ENCODE measurements at regions not wholly inside any gene's neighbourhood (a gene's known extent, or its start where the extent isn't known, plus 50 kb on each side); places are given as distances from the start of the nearest gene placed in this dataset.

GRCh38 chr5:111645303-111645838 is 111.6 kb downstream of the NREP start:
- no peak for TF ChIP-seq GATA3 (IDR thresholded peaks at IDR 0.05; ENCODE audit: low read depth, low read length)

DNA sequence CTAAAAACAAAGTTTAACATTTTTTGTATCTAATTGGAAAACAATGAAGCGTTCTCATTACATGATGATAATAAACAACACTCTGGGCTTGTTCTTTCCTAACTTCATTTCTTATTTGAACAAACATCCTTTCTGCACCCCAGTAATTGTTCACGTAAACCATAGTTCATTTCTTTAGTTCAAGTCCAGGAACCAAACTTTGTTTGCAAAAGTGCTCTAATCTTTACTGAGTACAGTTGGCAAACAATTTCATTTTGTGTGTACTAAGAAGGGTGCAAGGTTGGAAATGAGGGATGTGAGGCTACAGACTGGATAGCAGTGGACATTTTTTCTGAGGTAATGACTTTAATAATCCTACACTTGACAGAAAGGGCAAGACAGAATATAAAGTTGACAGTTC is 113.5 kb downstream of the NREP start:
- no peak for TF ChIP-seq GATA3 (IDR thresholded peaks at IDR 0.05; ENCODE audit: low read depth, low read length)
- no peak for TF ChIP-seq GATA2 (IDR thresholded peaks at IDR 0.05; ENCODE audit: low read depth, low read length)

DNA sequence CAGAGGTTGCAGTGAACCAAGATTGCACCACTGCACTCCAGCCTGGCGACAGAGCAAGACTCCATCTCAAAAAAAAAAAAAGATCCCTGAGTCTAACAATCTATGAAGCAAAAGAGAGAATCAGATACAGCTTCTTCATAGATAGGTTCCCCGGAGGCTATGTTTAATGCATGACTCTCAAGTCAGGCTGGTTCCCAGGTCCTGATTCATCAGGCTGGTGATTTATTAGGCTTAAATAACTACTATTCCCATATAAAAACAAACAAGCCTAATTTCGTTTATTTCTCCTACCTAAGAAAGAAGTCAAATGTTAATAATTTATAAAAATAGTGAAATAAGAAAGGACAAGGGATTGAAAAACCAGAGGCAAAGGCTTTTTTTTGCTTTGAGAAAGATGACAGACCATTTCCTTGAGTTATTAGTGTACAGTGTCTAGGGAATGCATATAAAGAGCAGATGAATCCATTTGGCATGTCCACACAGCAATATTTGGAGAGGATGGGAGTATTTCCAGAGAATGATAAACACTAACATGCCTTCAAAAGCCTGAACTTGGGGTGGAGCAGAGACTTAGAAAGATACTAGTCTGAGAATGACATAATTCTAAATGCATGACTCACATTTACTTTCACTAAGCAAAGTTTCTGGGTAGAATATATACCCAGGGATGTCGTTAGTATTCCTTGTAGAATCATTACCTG is 115.3 kb downstream of the NREP start:
- TF ChIP-seq GATA2 (IDR thresholded peaks at IDR 0.05; ENCODE audit: low read depth, low read length): no peak
- no peak for TF ChIP-seq GATA3 (IDR thresholded peaks at IDR 0.05; ENCODE audit: low read depth, low read length)

DNA sequence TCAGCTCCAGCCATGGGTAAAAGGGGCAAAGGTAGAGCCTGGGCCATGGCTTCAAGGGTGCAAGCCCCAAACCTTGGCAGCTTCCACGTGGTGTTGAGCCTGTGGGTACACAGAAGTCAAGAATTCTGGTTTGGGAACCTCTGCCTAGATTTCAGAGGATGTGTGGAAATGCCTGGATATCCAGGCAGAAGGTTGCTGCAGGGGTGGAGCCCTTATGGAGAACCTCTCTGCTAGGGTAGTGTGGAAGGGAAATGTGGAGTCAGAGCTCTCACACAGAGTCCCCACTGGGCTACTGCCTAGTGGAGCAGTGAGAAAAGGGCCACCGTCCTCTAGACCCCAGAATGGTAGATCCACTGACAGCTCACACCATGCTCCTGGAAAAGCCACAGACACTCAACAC is 117.1 kb downstream of the NREP start:
- TF ChIP-seq GATA3 (IDR thresholded peaks at IDR 0.05; ENCODE audit: low read depth, low read length): no peak

GRCh38 chr5:111636736-111637135 is 120.3 kb downstream of the NREP start:
- no peak for TF ChIP-seq GATA3 (IDR thresholded peaks at IDR 0.05; ENCODE audit: low read depth, low read length)
- TF ChIP-seq GATA2 (IDR thresholded peaks at IDR 0.05; ENCODE audit: low read depth, low read length): no peak

GRCh38 chr5:111635916-111636570 is 121.0 kb downstream of the NREP start:
- TF ChIP-seq GATA2 (IDR thresholded peaks at IDR 0.05; ENCODE audit: low read depth, low read length): no peak
- no peak for TF ChIP-seq GATA3 (IDR thresholded peaks at IDR 0.05; ENCODE audit: low read depth, low read length)

DNA sequence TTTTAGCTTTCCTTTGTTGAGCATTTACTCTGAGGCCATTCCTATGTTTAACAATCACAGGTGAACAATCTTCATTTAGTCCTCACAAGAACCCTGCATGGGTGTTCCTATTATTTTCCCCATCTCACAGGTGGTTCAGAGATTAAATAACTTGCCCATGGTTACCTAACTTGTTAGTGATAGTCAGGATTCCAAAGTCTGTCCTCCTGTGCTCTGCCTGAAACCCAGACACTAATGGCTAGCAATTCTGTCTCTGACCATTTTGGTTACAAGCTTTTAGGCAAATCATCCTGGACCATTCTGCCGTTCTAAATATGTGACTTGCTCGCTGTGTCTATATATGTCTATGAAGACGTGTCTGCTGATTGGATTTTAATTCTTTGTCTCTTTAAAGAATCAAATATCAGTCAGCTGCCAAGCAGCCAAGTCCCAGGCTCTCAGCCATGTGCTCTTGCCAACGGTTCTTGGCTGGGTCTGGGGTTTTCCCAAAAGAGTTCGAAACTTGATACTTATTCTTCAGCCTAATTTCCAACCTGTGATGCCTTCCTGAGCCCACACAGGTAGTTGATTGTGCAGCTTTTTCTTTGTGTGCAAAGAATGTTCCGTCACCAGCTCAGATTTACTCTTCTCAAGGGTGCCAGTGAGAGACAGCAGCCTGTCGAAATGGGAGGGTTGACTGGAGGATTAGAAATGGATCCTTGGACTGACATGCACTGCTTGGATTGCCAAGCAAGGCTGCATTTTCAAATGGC is 121.7 kb downstream of the NREP start:
- TF ChIP-seq GATA2 (IDR thresholded peaks at IDR 0.05; ENCODE audit: low read depth, low read length): no peak
- TF ChIP-seq GATA3 (IDR thresholded peaks at IDR 0.05; ENCODE audit: low read depth, low read length): no peak

DNA sequence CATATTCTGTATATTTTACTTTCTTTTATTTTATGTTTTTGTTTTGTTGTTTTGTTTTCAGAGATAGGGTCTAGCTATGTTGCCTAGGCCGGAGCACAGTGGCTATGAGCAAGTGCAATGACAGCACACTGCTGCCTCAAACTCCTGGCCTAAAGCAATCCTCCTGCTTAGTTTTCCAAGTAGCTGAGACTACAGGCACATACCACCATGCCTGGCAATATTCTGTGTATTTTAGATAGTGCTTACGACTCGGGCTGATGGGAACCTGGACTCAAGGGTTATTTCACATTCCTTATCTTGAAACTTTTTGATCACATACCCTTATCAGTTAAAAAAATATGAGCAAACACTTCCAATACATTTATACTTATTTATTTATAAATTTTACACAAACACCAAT is 119.0 kb upstream of the STARD4 start:
- no peak for TF ChIP-seq GATA3 (IDR thresholded peaks at IDR 0.05; ENCODE audit: low read depth, low read length)
- no peak for TF ChIP-seq GATA2 (IDR thresholded peaks at IDR 0.05; ENCODE audit: low read depth, low read length)

DNA sequence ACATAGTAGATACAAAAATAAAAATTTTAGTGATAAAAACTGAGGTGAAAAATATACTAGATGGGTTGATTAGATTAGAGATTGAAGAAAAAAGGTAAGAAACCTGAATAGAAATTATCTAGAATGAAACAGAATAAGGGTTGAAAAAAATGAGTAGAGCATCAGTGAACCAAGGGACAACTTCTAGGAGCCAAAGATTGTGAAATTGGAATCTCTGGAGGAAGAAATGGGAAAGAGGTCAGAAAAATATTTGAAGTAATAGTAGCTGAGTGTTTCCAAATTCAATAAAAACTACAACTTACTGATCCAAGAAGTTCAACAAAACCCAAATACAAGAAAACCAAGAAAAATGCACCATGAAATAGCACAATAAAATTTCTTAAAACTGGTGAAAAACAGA is 116.6 kb upstream of the STARD4 start:
- TF ChIP-seq GATA3 (IDR thresholded peaks at IDR 0.05; ENCODE audit: low read depth, low read length) (no peak), GATA2 (IDR thresholded peaks at IDR 0.05; ENCODE audit: low read depth, low read length) (no peak)

DNA sequence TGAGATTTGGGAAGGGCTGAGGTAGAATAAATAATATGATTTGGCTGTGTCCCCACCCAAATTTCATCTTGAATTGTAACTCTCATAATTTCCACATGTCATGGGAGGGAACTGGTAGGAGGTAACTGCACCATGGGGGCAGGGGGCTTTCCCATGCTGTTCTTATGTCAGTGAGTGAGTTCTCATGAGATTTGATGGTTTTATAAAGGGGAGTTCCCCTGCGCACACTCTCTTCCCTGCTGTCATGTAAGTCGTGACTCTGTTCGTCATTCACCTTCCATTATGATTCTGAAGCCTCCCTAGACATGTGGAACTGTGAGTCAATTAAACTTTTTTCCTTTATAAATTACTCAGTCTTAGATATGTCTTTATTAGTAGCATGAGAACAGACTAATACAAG is 115.5 kb upstream of the STARD4 start:
- TF ChIP-seq GATA3 (IDR thresholded peaks at IDR 0.05; ENCODE audit: low read depth, low read length) (no peak), GATA2 (IDR thresholded peaks at IDR 0.05; ENCODE audit: low read depth, low read length) (no peak)

GRCh38 chr5:111626473-111627148 is 114.3 kb upstream of the STARD4 start:
- no peak for TF ChIP-seq GATA2 (IDR thresholded peaks at IDR 0.05; ENCODE audit: low read depth, low read length)
- no peak for TF ChIP-seq GATA3 (IDR thresholded peaks at IDR 0.05; ENCODE audit: low read depth, low read length)

DNA sequence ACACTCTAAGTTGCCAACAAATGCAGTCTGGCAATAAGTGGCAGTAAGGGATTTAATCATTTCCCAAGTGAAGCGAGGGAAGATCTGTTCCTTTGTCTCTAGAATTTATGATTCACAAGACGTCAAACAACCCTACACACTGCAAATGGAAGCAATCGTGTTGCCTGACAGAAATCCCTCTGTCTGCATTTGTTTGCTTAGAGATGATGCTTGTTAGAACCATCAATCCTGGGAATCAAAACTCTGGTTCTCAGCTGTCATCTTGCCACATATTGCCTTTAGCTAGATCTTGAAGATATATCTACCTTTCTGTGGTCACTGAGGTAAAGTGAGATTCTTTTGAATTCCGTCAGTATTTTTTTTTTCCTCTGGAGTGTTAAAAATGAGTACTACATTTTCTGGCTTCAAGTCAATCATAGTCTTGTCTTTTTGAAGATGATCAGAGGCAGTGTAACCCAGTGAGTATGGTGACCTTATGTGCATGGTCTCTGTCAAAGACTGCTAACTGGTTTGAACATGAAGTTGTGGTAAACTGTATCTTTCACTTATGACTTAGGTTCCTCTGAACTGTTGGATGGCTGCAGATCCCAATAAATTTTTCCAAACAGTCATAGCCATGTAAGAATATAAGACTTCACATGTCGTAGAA is 106.4 kb upstream of the STARD4 start:
- TF ChIP-seq GATA3 (IDR thresholded peaks at IDR 0.05; ENCODE audit: low read depth, low read length) (no peak), GATA2 (IDR thresholded peaks at IDR 0.05; ENCODE audit: low read depth, low read length) (no peak)

GRCh38 chr5:111615054-111615453 is 102.7 kb upstream of the STARD4 start:
- TF ChIP-seq GATA3 (IDR thresholded peaks at IDR 0.05; ENCODE audit: low read depth, low read length) (no peak), GATA2 (IDR thresholded peaks at IDR 0.05; ENCODE audit: low read depth, low read length) (no peak)

GRCh38 chr5:111606194-111606593 is 93.9 kb upstream of the STARD4 start:
- TF ChIP-seq GATA3 (IDR thresholded peaks at IDR 0.05; ENCODE audit: low read depth, low read length): no peak
- TF ChIP-seq GATA2 (IDR thresholded peaks at IDR 0.05; ENCODE audit: low read depth, low read length): no peak

Data from SH-SY5Y (cell line).